Peyer's patch (tissue), 4 donors: ENCODE measurements at regions not wholly inside any gene's neighbourhood (a gene's known extent, or its start where the extent isn't known, plus 50 kb on each side); places are given as distances from the start of the nearest gene placed in this dataset.

ENCODE experiments used
- DNase-seq, 3 donors: peaks; one replicate each; pipeline ENCODE4 v3.0.0-alpha.2; 2017 to 2019
- H3K27ac ChIP-seq, 4 donors: fragments of 200-600 bp; sonication (generic); one replicate each; pipeline ENCODE4 v1.5.1; 2016 to 2019
- H3K27me3 ChIP-seq, 2 donors: fragments of 200-600 bp; sonication (generic); one replicate each; pipeline ENCODE4 v1.5.1; 2019
- H3K36me3 ChIP-seq, 3 donors: fragments of 200-600 bp; sonication (generic); one replicate each; pipeline ENCODE4 v1.5.1; 2016 to 2019
- H3K4me1 ChIP-seq, 4 donors: fragments of 200-600 bp; sonication (generic); one replicate each; pipeline ENCODE4 v1.5.1; 2016 to 2019
- H3K4me3 ChIP-seq, 4 donors: fragments of 200-600 bp; sonication (generic); 1 replicate in 3 of 4; 2 replicates in 1 of 4; pipeline ENCODE4 v1.5.1; 2016 to 2019; ENCODE audit warnings: mild to moderate bottlenecking in 1 of 4
- H3K9me3 ChIP-seq, 4 donors: fragments of 200-600 bp; sonication (generic); one replicate each; pipeline ENCODE4 v1.5.1; 2016 to 2019; ENCODE audit warnings: mild to moderate bottlenecking in 1 of 4
- POLR2A ChIP-seq, 2 donors: fragments of 450-650 bp; IDR thresholded peaks; one replicate each; pipeline ENCODE4 v1.5.1; 2017; ENCODE audit warnings: antibody characterized with exemption in 2 of 2, mild to moderate bottlenecking in 2 of 2, moderate library complexity in 2 of 2
- TF ChIP-seq, protein P1 (sequence below), 6 experiments: fragments of 450-650 bp in 4 of 6; fragments of 200-600 bp in 2 of 6; sonication (generic) in 1 of 6; IDR thresholded peaks; one replicate each; pipeline ENCODE4 v1.5.1; 2017 to 2019; ENCODE audit warnings: antibody characterized with exemption in 6 of 6, mild to moderate bottlenecking in 3 of 6, moderate library complexity in 1 of 6

- TF ChIP-seq, protein P1, sequence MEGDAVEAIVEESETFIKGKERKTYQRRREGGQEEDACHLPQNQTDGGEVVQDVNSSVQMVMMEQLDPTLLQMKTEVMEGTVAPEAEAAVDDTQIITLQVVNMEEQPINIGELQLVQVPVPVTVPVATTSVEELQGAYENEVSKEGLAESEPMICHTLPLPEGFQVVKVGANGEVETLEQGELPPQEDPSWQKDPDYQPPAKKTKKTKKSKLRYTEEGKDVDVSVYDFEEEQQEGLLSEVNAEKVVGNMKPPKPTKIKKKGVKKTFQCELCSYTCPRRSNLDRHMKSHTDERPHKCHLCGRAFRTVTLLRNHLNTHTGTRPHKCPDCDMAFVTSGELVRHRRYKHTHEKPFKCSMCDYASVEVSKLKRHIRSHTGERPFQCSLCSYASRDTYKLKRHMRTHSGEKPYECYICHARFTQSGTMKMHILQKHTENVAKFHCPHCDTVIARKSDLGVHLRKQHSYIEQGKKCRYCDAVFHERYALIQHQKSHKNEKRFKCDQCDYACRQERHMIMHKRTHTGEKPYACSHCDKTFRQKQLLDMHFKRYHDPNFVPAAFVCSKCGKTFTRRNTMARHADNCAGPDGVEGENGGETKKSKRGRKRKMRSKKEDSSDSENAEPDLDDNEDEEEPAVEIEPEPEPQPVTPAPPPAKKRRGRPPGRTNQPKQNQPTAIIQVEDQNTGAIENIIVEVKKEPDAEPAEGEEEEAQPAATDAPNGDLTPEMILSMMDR (IDR thresholded peaks at IDR 0.05): no peak
- no peak for TF ChIP-seq POLR2A (IDR thresholded peaks at IDR 0.05)
- no peak for DNase-seq
- H3K36me3 ChIP-seq: no peaks in the 10 kb centered on the region
Measured at GRCh38 chr4:134145369-134145768, 56.2 kb downstream of the PABPC4L start.

GRCh38 chr4:134144337-134144736 lies 57.3 kb downstream of the PABPC4L start:
- Histone ChIP-seq H3K27me3 (no peaks in the 10 kb centered on the region), H3K4me1 (no peaks in the 10 kb centered on the region), H3K27ac (no peak overlapping the region), H3K9me3 (no peaks in the 10 kb centered on the region), H3K36me3 (no peaks in the 10 kb centered on the region), H3K4me3 (no peak overlapping the region)
- TF ChIP-seq POLR2A (IDR thresholded peaks at IDR 0.05): no peak
- TF ChIP-seq, protein P1 (IDR thresholded peaks at IDR 0.05): no peak
- no peak for DNase-seq

More at GRCh38 chr4:134145369-134145768, 56.2 kb downstream of the PABPC4L start:
- Histone ChIP-seq H3K27me3 (no peaks in the 10 kb centered on the region), H3K4me1 (no peaks in the 10 kb centered on the region), H3K4me3 (no peak overlapping the region), H3K27ac (no peak overlapping the region), H3K9me3 (no peaks in the 10 kb centered on the region)

GRCh38 chr4:134141728-134142127 lies 59.9 kb downstream of the PABPC4L start:
- TF ChIP-seq, protein P1 (IDR thresholded peaks at IDR 0.05): no peak
- no peak for TF ChIP-seq POLR2A (IDR thresholded peaks at IDR 0.05)
- H3K4me3 ChIP-seq: no peak overlapping the region
- no peaks in the 10 kb centered on the region for H3K4me1 ChIP-seq
- no peak overlapping the region for H3K27ac ChIP-seq
- no peaks in the 10 kb centered on the region for H3K27me3 ChIP-seq
- H3K36me3 ChIP-seq: no peaks in the 10 kb centered on the region
- H3K9me3 ChIP-seq: no peaks in the 10 kb centered on the region
- DNase-seq: no peak

DNA sequence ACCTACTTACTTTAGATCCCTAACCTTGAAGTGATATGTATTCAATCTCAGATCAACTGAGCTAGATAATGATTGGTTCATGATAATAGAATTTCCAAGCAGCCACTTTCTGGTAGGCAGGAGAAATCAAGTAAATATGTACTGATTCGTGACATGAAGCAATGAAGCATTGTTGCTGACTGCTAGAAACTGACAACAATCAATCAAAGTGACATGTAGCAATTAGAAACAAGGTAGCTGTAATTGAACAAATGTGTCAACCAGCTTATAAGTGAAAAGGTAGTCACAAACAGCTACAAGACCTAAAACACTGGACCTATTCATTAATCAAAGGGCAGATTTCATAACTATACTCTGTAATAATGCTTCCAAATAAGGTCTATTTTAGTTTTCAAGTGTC lies 62.4 kb downstream of the PABPC4L start:
- no peak overlapping the region for H3K27ac ChIP-seq
- H3K36me3 ChIP-seq: no peaks in the 10 kb centered on the region
- H3K27me3 ChIP-seq: no peaks in the 10 kb centered on the region
- TF ChIP-seq, protein P1 (IDR thresholded peaks at IDR 0.05): no peak
- no peak for TF ChIP-seq POLR2A (IDR thresholded peaks at IDR 0.05)
- no peaks in the 10 kb centered on the region for H3K9me3 ChIP-seq
- no peaks in the 10 kb centered on the region for H3K4me1 ChIP-seq
- no peak for DNase-seq
- no peak overlapping the region for H3K4me3 ChIP-seq

GRCh38 chr4:134132086-134132783 lies 69.4 kb downstream of the PABPC4L start:
- H3K27me3 ChIP-seq: no peaks in the 10 kb centered on the region
- no peaks in the 10 kb centered on the region for H3K36me3 ChIP-seq
- TF ChIP-seq, protein P1 (IDR thresholded peaks at IDR 0.05): no peak
- no peak for TF ChIP-seq POLR2A (IDR thresholded peaks at IDR 0.05)
- peaks cover 0 to 3% (median 0%) of the 10 kb centered on the region in 4 donors for H3K9me3 ChIP-seq
- H3K4me3 ChIP-seq: no peak overlapping the region
- DNase-seq: no peak
- H3K27ac ChIP-seq: no peak overlapping the region
- H3K4me1 ChIP-seq: no peaks in the 10 kb centered on the region
